Mucosa of rectum (tissue), 2 donors: ENCODE measurements at regions not wholly inside any gene's neighbourhood (a gene's known extent, or its start where the extent isn't known, plus 50 kb on each side); places are given as distances from the start of the nearest gene placed in this dataset.
"Not testable (repeated sequence)": the region's sequence is repeated elsewhere in the genome, so short reads cannot be mapped to it uniquely, and the experiment has no call there.

ENCODE experiments used
- H3K27ac ChIP-seq, 2 donors: one replicate each; pipeline ENCODE4 v1.7.0; 2013; ENCODE audit warnings: inconsistent platforms in 2 of 2, low read depth in 2 of 2, low read length in 2 of 2
- H3K27me3 ChIP-seq, 2 donors: one replicate each; pipeline ENCODE4 v1.7.0; 2013; ENCODE audit warnings: low read length in 2 of 2; ENCODE audit not compliant: control insufficient read depth in 2 of 2, insufficient read depth in 2 of 2
- H3K36me3 ChIP-seq, 2 donors: one replicate each; pipeline ENCODE4 v1.7.0; 2013; ENCODE audit warnings: low read length in 2 of 2; ENCODE audit not compliant: control insufficient read depth in 2 of 2, insufficient read depth in 2 of 2
- H3K4me1 ChIP-seq, 2 donors: one replicate each; pipeline ENCODE4 v1.7.0; 2013; ENCODE audit warnings: low read length in 2 of 2, mild to moderate bottlenecking in 1 of 2; ENCODE audit not compliant: control insufficient read depth in 2 of 2, insufficient read depth in 2 of 2
- H3K4me3 ChIP-seq, 2 donors: one replicate each; pipeline ENCODE4 v1.7.0; 2013; ENCODE audit warnings: low read length in 2 of 2
- H3K9ac ChIP-seq, 2 donors: one replicate each; pipeline ENCODE4 v1.7.0; 2013; ENCODE audit warnings: low read length in 2 of 2, low read depth in 1 of 2, mild to moderate bottlenecking in 1 of 2
- H3K9me3 ChIP-seq, 2 donors: one replicate each; pipeline ENCODE4 v1.7.0; 2013; ENCODE audit warnings: low read length in 2 of 2; ENCODE audit not compliant: control insufficient read depth in 2 of 2
- donor health status: healthy.
- donor health status: Normal muscosa, but diverticular disease.

DNA sequence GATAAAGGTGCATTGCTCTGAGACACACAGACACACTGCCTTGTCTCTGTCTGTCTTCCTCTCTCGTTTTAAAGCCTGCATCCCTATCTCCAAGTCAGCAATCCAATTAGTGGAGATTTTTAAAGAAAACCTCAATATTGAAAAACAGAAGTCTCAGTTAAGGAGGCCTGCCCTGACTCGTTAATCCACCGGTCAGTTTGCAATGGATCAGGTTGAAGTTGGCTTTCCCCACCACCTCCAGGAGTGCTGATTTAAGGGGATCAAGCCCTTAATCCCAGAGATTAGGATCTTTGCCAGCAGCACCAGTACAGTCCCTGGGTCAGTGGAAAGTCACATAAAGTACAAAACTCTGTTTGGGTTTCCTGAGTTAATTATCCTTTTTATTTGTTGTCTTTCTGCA lies 271.1 kb upstream of the ASIC2 start:
- H3K4me3 ChIP-seq = no peak overlapping the region
- no peaks in the 10 kb centered on the region for H3K27me3 ChIP-seq
- no peaks in the 10 kb centered on the region for H3K9me3 ChIP-seq
- no peak overlapping the region for H3K27ac ChIP-seq
- H3K36me3 ChIP-seq = no peaks in the 10 kb centered on the region
- no peak overlapping the region for H3K9ac ChIP-seq
- no peaks in the 10 kb centered on the region for H3K4me1 ChIP-seq

DNA sequence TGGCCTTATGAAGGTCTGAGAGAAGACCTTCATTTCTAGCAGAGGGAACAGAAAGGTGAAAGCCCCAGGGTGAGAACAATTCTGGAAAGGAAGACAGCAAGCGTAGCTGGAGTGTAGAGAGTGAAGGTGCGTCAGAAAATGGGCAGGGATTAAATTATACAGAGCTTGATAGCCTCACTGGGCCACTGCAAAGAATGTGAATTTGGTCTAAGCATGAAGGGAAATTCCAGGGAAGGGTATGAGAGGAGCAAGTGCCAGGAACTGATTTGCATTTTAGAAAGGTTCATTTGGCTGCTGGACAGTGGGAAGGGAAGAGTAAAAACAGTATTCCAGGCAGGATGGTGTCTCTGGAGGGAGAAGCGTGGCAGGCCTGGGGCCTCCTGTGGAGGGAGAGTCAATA lies 274.1 kb upstream of the ASIC2 start:
- Histone ChIP-seq H3K27me3 (no peaks in the 10 kb centered on the region), H3K9ac (no peak overlapping the region), H3K4me3 (no peak overlapping the region), H3K36me3 (no peaks in the 10 kb centered on the region), H3K27ac (no peak overlapping the region), H3K4me1 (no peaks in the 10 kb centered on the region), H3K9me3 (no peaks in the 10 kb centered on the region)

DNA sequence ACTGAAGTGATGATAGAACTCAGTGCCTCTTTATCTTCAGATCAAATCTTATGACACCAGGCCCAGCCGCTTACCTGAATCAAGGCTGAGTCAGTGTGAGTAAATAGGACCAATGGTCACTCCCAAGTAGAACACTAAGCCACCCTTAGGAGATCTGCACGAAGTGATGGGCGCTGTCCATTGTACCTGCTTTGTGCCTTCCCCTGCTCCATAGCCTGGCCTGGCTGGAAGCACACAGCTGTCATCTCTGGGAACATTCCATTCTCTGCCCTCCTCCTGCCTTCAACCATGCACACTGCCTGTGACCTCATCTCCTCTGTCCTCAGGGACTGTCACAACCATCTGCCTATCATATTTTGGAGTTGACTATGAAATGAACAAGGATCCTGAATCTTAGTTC lies 279.5 kb upstream of the ASIC2 start:
- H3K4me1 ChIP-seq = no peaks in the 10 kb centered on the region
- no peak overlapping the region for H3K27ac ChIP-seq
- peaks cover 0 to 2% of the 10 kb centered on the region in 2 donors for H3K27me3 ChIP-seq
- no peaks in the 10 kb centered on the region for H3K9me3 ChIP-seq
- no peaks in the 10 kb centered on the region for H3K36me3 ChIP-seq
- no peak overlapping the region for H3K9ac ChIP-seq
- H3K4me3 ChIP-seq = no peak overlapping the region

DNA sequence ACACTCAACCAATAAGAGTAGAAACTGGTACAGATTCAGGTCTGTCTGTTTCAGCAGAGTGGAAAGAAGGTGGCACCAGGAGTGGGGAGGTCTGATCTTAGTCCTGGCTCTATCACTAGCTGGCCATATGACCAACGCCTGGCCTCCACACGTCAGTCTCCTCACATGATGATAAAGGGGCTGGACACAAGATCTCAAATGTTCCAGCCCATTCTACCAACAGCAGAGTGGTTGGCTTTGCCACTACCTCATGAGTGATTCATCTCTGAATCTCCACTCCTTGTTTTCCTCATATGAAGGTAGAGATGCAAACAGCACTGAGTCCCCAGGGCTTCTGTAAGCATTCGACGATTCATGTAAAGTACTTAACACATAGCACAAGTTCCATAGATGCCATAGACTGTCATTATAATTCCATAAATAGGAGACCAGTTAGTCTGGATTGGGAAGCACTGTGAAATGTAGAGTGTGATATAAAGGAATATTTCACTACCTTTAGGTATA lies 281.9 kb upstream of the ASIC2 start:
- H3K36me3 ChIP-seq = no peaks in the 10 kb centered on the region
- peaks cover 0 to 2% of the 10 kb centered on the region in 2 donors for H3K27me3 ChIP-seq
- no peaks in the 10 kb centered on the region for H3K4me1 ChIP-seq
- no peak overlapping the region for H3K27ac ChIP-seq
- H3K9ac ChIP-seq = no peak overlapping the region
- H3K4me3 ChIP-seq = no peak overlapping the region
- H3K9me3 ChIP-seq = no peaks in the 10 kb centered on the region

DNA sequence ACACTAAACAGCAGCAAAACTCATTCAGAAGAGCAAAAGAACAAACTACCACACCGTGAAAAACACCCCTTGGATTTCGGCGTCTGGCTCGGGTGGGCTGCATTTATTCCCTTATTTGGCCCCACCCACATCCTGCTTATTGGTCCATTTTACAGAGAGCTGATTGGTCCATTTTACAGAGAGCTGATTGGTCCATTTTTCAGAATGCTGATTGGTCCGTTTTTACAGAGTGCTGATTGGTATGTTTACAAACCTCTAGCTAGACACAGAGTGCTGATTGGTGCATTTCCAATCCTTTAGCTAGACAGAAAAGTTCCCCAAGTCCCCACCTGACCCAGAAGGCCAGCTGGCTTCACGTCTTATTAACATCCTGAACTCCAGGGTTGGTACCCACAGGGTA lies 286.6 kb upstream of the ASIC2 start:
- H3K27ac ChIP-seq, H3K36me3 ChIP-seq, H3K4me1 ChIP-seq, H3K9me3 ChIP-seq, H3K4me3 ChIP-seq, H3K9ac ChIP-seq, H3K27me3 ChIP-seq: not testable (repeated sequence)

DNA sequence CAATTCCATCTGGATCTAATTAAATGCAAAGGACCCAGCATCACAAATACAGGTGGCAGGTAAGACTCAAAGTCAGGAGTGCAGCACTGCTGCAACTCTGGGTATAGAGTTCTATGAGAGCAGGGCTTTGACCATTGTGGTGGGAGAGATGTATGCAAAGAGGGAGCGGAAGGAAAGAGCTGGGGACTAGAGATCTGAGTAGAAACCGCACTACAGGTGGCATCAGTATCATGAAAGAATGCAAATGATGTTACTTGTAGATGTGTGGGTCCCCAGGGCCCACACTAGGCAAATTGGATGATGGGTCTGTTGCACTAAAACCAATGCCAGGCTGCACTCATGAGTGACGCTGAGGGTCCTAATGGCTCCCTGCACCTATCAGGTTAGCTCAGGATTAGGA lies 287.1 kb upstream of the ASIC2 start:
- no peaks in the 10 kb centered on the region for H3K9me3 ChIP-seq
- no peak overlapping the region for H3K9ac ChIP-seq
- no peaks in the 10 kb centered on the region for H3K4me1 ChIP-seq
- H3K27ac ChIP-seq = no peak overlapping the region
- no peak overlapping the region for H3K4me3 ChIP-seq
- peaks cover 0 to 6% of the 10 kb centered on the region in 2 donors for H3K27me3 ChIP-seq
- H3K36me3 ChIP-seq = no peaks in the 10 kb centered on the region

DNA sequence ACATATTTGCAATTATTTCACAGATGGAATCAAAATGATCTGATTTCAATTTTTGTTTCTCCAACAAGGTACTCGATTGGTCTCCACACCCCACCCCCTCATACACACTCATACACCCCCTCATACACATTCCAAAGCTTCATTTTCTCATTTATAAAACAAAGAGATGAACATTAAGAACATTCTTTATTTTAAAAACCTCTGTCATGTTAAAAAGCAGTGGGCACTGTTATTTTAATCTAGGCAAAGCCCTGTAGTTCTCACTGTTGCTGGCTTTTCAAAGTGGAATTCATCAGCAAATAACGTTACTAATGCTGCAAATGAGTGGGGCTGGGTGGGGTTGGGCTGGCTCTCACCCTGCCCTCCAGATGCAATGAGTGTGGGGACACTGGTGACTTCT lies 289.6 kb upstream of the ASIC2 start:
- peaks cover 0 to 4% of the 10 kb centered on the region in 2 donors for H3K27me3 ChIP-seq
- no peaks in the 10 kb centered on the region for H3K4me1 ChIP-seq
- H3K36me3 ChIP-seq = no peaks in the 10 kb centered on the region
- H3K9me3 ChIP-seq = no peaks in the 10 kb centered on the region
- no peak overlapping the region for H3K9ac ChIP-seq
- H3K27ac ChIP-seq = no peak overlapping the region
- no peak overlapping the region for H3K4me3 ChIP-seq

DNA sequence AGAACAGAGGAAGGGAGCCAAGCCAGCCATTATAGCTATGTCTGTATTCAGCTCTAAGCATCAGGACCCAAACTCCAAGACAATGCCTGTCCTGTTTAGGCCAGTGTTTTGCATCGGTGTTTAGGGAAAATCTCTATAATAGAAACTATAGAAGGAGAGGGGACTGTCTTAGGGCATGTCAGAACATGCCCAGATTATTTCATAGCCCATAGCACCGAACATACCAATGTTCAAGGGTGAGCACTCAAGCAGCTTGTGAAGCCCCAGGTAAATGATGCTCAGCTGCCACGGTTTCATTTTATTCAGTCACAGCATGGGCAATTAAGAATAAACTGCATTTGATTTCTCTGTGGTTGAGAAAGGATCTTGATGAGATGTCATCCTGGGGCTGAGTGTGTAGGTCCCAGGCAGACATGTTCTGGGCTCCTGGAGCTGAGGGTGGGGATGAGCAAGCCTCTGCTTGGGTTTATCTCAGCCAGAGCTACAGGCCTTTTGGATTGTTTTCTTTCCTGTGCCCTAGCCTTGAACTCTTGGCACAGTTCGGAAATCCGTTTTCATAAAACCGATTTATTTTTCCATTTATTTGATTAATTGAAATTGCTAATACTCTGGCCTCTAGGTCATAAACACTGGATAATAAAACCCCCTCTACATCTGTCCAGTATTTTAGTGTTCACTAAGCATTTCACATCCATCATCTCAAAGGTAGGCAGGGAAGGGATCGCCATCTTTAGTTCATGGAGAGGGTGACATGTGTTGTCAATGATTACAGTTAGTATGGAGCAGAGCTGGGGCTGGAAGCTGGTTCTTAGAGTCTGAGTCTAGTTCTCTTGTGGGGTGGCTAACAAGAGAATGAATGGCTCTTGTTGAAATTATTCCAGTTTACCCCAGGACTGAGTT lies 290.7 kb upstream of the ASIC2 start:
- peaks cover 0 to 4% of the 10 kb centered on the region in 2 donors for H3K27me3 ChIP-seq
- H3K9ac ChIP-seq = no peak overlapping the region
- H3K4me1 ChIP-seq = no peaks in the 10 kb centered on the region
- no peak overlapping the region for H3K4me3 ChIP-seq
- H3K9me3 ChIP-seq = no peaks in the 10 kb centered on the region
- no peak overlapping the region for H3K27ac ChIP-seq
- H3K36me3 ChIP-seq = no peaks in the 10 kb centered on the region

DNA sequence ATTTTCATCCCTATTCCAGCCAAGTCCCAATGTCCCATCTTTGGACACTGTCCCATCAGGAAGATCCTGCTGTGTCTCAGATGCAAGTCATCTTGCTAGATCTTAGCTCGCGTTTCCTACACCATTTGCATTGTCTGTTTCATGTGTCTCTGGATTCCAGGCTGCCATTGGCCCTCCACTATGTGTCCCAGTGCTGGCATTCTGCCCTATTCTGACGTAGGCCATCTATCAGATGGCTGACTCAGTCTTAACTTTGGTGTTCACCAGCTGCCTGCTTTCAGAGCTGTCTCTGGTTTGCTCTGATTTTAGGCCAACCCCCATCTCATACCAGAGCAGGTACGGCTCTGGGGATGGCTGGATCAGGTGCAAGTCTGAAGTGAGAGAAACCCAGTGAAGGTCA lies 300.9 kb upstream of the ASIC2 start:
- Histone ChIP-seq H3K4me3 (no peak overlapping the region), H3K4me1 (no peaks in the 10 kb centered on the region), H3K27me3 (no peaks in the 10 kb centered on the region), H3K9me3 (no peaks in the 10 kb centered on the region), H3K27ac (no peak overlapping the region), H3K36me3 (no peaks in the 10 kb centered on the region), H3K9ac (no peak overlapping the region)

DNA sequence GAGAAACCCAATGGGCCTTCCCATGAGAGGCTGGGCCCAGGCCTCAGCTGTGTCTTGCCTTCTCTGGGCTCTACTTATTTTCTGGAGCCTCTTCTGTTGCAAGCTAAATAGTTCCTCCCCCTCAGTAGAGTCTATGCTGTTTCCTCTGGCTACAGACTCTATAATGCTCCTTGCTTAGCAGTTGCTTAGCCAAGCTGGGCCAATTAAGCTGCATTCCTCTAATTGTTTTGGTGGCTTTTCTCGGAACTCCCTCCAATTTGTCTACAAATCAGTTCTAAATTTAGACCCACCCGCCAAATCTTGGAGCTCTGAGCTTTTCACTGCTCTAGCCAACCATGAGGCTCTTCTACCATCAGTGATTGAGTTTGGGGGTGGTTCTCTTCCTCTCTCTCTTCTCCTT lies 302.7 kb upstream of the ASIC2 start:
- no peak overlapping the region for H3K4me3 ChIP-seq
- no peaks in the 10 kb centered on the region for H3K36me3 ChIP-seq
- no peak overlapping the region for H3K9ac ChIP-seq
- no peaks in the 10 kb centered on the region for H3K27me3 ChIP-seq
- H3K27ac ChIP-seq = no peak overlapping the region
- no peaks in the 10 kb centered on the region for H3K9me3 ChIP-seq
- H3K4me1 ChIP-seq = no peaks in the 10 kb centered on the region
